HPDE6-E6E7 (cell line): ENCODE measurements at regions not wholly inside any gene's neighbourhood (a gene's known extent, or its start where the extent isn't known, plus 50 kb on each side); places are given as distances from the start of the nearest gene placed in this dataset.

Experiments
- DNase-seq: peaks from one replicate; pipeline ENCODE4 v3.0.0; 2011; ENCODE audit warnings: missing footprints; ENCODE audit errors: extremely low spot score

DNA sequence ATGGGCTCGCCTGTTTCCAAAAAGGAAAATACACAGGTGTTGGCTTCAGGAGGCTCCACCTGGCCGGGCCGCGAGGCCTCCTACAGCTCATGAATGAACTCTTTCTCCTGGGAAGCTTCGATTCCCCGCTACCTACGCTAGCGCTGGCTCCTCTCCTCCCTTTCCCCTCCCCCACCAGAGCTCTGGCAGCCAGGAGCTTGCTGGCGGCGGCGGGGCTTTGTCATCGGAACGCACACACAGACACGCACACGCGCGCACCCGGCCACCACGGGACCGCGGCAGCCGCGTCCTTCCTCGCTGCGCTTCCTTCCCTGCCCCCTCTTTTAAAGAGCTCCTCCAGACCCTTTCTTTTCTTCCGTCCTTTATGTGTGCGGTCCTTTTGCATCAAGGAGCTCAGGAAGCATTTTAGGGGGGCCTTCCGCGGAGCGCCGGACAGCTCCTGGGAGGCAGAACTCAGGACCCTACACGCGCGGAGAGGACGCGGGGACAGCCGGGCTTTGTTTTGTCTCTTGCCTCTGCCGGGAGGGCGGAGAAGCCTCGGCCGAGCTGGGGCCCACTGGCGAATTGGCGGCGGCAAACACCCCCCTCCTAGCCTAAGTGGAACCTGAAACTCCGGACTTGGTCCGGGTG, 70.2 kb upstream of the BCOR start:
- DNase-seq: no peak

DNA sequence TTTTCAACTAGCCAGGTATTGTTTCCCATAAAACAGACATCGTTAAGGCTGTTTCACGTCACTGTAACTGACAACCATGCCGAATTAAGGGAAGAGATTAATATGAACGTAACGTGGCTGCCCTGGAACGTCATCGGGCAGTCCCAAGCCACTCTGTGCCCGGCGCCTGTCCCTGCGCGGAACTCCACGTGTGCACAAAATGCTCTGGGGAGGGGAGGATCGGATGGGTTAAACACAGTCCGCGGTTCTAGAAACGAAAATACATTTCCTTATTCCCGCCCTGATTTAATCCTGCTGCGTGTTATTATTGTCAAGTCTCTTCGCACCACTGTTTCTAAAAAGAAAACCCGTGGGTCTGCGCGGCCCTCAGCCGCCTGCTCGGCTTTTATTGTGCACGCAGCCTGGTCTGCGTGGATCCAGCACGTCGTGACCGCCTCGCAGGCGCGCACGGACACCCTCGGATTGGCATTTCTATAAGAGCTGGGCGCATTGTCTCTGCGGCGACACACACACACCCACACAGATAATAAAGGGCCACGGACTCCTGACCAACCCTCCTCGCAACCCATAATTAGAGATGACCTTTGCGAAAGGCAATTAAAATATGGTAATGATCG, 69.6 kb upstream of the BCOR start:
- DNase-seq: no peak

DNA sequence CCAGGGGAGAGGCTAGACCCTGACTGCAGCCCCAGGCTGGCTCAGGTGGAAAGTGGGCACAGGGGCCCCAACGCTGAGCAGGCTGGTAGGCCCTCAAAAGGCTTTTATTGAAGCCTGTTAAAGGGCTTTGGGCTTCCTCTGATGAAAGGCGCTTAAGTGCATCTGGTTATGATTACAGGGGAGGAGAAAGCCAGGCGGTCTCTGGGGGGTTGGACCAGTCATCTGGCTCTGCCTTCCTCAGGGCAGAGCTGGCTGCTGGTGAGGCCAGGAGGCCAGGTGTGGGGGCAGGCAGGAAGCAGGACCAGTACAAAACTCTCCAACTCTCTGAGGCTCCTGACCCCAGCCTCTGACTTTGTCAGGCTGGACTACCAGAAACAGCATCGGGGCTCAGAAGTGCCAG, 68.8 kb upstream of the BCOR start:
- no peak for DNase-seq

DNA sequence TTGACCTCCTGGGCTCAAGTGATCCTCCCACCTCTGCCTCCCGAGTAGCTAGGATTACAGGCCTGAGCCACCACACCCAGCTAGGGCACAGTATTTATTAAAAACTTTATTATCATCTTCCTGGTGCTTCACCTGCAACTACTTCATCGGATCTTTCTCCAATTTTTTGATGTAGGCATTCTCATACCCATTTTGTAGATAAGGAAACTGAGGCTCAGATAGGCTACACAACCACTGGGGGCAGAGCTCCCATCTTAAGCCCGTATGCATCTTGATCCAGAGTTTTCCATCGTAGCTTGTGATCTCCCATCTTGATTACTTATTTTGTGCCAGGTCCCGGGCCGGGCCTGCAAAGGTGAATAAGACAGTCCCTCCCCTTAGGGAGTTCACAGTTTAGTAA, 68.1 kb upstream of the BCOR start:
- no peak for DNase-seq

DNA sequence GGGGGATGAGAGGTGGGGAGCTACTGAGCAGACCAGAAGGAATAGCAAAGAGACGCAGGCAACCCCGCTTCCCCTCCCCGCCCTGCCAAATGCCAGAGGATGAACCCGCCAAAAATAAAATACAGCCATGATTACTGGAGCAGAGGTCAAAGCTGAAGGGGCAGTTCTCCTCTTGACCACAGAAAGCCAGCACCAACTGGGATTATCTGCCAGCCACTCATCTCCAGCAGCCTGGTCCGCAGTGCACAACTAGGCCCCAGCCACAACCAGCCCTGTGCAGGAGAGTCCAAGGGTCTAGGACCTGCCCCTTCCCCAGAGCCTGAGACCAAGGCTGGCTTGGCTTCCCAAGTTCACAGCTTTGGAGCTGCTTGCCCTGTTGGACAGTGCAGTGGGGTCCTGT, 67.4 kb upstream of the BCOR start:
- no peak for DNase-seq

DNA sequence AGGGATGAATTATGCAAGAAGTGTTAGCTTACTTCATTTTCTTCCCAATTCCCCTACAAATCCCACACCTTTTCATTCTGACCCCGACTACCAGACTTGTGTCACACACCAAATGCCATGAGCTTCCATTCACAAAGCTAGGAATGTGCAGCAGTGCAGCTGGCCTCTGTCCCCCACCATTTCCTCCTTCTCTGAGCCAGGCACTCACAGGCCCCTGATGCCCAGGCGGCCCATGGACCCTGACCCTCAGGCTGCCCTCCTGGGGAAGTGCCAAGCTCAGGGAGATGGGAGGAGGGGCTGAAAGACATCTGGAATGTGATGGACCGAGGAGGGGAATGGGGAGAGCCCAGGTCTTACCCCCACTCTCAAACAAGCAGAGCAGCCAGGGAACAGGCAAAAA, 67.0 kb upstream of the BCOR start:
- no peak for DNase-seq

DNA sequence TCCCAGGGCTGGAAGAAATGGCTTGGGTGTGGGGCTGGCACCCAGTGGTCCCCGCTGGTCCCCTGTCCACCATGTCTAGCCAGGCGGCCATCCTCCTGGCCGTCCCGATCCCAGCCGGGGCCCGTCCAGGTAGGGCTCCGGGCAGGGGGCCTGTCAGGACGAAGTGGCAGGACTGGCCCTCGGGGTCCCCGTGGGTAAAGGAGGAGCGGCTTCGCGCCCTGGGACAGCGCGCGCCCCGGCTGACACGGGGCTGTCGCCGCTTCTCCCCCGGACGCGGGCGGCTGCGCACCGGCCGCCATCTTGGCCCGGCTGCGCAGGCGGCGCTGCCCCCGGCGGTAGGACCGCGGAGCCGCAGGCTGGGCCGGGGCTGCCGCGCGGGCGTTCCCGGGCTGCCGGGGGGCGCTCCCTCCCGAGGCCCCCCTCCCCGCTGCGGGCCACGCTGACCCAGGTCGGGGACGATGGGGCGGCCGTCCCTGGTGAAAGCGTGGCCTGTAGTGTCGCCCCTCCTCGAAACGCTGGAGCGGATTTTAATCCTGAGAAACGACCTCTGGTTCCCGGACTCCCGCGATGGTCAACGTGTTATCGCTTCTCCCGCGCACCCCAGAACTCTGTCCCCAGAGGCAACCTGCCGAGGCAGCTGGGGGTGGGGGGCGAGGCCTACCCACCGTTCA, 60.4 kb upstream of the BCOR start:
- no peak for DNase-seq

DNA sequence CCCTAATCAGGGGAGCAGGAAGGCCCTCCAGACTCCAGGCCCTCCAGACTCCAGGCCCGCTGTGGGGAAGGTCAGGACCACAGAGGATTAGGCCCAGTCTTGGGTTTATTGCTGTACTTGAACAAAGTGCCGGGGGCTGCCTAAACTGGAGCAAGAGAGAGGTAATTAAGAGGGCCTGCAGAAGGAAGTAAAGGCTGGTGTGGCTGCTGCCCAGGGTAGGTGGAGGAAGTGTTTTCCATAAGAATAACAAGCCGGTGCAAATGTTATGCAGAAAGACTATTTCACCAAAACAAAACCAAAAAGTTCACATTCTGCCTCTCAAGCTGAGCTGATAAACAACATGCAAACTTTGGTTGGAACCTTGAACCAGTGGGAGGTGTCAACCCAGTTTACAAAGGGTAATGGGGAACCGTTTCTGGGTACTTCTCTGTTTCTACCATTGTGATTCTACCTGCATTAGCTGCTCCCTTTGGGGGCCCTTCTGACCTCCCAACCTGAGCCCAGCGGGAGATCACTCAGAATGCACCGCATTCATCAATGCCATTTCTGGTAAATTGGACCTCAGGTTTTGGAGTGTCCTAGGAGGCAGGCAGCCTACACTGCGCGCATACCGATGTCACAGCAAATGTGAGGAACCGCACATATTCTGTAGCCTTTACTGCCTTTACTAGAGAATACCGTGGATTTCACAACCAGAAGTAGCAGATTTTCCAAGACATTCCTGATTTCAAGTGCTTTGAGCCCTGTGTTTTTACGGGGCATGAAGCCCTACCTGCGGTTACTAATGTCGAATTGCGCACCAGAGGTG, 59.7 kb upstream of the BCOR start:
- DNase-seq: no peak

DNA sequence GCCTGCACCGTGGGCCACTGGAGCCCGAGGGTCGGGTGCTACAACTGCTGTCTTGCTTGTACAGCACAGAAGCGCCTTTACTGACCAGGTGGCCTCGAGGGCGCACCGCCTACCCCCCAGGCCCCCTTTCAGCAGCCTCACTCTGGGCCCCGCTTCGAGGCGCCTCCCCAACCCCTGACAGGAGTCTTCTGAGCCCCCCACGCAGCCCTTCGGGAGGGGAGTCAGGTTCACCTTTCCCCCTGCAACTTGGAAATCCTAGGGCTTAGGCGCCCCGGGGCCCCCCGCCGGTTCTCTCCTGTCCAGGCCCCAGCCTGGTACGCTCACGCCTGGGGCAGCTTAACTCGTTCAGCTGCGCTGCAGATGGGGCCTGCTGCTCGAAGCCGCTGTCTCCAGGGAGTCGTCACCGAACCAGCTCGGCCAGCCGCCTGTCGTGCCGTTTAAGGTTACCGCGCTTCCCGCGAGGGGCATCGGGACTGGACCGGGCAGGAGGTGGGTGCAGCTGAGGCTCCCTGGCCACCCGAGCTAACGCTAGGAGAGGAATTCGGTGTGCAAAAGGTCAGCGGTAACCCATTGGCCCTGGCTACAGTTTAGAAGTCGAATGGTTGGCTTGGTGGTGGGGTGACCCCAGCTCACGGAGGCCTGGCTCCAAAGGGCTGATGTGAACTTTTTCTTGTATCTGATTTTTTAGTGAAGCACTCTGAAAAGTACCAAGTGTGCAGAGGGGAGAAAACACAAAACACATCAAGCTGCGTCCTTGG, 58.9 kb upstream of the BCOR start:
- DNase-seq: no peak

DNA sequence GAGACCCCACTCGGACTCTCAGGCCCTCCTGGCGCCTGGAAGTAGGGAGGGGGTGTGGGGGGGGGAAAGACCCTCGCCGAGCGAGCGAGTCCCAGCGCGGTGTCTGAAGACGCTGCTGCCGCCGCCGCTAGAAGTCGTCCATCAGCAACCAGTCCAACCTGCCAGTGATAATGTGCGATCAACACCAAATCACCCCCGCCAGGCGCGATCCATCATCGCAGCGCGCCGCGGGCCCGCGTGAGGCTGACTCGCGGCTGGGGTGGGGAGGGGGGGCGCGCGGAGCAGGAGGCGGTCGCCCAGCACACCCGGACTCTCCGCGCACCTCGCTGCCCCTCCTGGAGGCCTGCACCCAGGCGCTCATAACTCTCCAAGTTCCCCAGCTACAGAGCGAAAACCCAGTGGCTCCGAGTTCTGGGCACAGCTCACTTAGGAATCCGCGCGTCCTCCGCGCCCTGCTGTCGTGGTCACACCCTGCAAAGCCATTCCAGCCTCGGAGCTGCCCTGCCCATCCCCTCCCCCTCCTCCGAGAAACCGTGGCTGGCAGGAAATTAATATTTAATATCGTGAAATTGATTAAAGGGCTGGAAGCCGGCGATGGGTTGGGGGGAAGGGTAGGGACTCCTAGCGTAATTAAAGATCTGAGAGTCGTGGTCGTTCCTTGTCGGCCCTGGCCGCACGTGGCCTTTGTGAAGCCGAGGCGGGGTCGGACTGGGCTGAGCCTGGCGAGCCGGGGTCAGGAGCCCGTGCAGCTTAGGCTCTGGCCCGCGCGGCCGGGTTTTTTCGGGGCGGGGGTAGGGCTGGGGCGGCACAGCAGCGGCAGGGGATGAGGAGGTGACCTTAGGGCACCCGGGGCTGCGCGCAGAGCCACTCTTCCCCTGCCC, 58.1 kb upstream of the BCOR start:
- DNase-seq: no peak

DNA sequence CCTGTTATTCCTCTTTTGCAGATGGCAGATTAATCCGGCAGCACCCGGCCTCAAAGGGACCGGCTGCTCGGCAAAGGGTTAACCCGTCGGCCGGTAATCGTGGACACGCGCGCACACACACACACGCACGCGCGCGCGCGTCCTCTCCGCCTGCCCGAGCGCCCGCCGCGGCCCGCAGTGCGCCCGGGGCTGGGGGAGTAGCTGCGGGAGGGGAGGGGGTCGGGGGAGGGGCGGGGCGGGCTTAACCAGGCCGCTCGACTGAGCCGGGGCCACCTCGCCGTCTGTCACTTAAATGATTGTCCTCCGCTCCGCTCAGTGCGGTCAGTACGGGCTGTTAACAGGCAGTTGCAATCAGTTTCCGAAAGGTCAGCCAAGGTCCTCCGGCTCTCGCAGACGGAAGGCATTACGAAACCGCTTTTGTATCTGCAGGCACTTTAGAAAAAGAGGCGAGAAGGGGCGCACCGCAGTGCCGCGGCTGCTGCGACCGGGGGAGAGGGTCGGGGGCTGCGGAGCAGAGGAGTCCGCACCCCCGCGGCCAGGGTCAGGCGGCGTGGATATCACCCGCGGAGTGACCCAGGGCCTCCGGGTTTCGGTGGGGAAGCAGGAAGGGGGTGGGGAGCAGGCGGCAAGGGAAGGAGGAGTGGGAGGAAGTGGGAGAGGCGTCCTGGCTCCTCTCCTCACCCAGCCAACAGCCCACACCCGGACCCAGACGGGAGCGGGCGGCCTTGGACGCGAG, 57.3 kb upstream of the BCOR start:
- DNase-seq: no peak

DNA sequence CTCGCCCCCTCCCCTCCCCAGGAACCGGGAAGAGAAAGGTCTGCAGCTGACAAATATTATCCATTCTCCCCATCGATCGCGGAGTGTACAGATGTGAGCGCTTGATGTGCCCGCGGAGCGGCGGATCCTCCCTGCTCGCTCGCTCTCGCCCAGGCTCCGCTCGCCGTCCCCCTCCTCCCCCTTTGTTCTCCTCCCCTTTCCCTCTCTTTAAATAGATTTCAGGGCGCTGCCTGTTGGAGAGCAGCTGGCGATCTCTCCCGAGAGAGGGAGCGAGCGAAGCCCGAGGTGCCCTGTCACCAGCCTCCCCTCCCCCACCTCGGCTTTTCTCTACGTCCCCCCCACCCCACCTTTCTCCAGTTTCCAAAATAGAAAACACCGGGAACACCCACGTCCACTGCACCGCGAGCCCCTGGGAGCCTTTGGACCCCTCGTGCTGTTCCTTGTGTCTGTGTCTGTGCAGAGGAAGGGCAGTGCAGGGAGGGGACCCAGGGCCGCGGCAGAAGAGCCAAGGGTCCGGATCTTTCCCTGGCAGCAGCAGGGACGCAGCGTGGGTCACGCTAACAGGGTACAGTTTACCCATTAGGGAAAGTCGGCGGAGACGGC, 56.6 kb upstream of the BCOR start:
- no peak for DNase-seq

DNA sequence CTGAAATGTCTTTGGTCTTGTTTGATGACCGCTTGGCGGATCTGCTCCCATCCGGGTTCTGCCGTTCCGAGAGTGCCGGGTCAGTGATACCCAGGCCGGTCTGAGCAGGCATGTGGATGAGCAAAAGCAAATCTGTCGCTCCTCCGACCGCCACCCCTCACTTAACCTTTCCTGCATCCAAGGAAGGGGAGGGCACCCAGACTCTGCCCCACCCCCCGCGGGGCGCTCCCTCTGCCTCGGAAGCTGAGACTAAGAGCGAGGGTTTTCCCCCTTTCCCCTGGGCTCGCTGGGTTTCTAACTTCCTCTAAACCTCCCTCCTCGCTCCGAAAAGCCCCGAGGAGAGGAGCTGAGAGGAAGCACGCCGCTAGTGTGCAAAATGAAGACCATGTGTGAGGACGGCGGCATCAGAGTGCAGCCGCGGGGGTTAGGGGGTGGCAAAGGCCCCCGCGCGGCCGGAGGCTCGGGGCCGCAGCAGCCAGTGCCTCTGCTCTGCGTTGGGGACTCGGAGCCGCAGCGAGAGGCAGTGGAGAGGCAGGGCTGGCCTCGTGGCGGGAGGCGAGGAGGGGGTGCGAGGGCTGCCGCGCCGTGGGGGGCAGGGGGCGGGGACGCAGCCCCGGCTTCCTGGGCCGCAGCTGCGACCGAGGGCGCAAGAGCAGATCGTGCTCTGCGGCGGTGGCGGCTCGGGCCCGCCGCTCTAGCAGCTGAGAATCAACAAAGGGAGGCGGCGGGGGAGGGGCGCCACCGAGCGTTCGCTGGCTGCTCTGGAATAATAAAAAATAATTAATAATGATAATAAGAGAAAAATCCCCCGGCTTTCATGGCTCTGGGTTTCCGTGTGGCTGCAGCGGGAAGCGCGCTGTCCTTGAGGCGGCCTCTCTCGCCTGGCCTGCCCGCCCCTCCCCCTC, 55.8 kb upstream of the BCOR start:
- DNase-seq: no peak

DNA sequence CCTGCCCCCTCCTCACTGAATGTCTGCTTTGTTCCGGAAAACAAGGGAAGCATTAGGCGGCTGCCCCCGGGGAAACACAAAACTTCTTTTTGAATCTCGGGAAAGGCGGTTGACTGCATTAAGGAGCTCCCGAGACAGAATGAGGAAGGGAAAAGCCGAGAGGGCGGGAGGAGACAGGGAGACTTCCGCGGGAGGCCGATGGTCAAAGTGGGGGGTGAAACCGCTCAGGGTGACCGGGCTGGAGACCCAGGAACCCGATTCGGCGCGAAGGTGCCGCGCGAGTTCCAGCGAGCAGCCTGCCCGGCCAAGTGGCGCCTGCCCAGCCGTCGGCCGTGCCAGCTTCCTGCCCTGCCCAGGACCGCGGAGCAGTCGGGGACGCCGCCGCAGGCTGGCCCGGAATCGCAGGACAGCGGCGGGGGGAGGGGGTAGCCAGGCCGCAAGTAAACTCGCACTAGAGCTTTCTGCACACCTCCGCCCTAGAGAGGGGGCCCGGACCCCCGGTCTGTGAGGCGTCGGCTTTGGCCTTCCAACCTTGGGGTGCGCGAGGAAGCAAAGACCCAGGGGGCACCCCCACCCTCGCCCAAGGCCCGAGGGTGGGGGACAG, 55.1 kb upstream of the BCOR start:
- no peak for DNase-seq

DNA sequence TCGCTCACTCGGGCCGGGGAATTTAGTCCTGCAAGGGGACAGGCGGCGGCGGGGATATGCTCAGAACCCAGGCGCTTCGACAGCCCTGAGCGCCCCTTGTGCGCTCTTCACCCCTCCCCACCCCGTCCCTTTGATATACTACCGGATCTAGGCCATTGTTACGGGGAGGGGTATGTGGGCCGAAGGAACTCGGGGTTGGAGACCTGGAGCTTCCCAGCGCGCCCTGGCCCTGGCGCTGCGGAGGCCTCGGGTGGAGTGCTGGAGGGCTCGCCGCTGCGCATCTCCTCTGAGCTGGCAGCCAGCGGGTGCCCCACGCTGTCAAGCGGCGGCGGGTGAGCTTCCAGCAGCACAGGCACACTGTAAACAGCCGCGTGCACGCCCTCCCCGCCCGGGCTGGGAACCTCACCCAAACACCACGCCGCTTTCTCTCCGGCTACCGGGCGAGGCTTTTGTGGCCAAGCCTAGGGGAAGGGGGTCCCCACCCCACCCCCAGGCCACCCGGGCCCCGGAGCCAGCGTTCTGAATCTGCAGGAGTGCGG, 54.5 kb upstream of the BCOR start:
- no peak for DNase-seq

DNA sequence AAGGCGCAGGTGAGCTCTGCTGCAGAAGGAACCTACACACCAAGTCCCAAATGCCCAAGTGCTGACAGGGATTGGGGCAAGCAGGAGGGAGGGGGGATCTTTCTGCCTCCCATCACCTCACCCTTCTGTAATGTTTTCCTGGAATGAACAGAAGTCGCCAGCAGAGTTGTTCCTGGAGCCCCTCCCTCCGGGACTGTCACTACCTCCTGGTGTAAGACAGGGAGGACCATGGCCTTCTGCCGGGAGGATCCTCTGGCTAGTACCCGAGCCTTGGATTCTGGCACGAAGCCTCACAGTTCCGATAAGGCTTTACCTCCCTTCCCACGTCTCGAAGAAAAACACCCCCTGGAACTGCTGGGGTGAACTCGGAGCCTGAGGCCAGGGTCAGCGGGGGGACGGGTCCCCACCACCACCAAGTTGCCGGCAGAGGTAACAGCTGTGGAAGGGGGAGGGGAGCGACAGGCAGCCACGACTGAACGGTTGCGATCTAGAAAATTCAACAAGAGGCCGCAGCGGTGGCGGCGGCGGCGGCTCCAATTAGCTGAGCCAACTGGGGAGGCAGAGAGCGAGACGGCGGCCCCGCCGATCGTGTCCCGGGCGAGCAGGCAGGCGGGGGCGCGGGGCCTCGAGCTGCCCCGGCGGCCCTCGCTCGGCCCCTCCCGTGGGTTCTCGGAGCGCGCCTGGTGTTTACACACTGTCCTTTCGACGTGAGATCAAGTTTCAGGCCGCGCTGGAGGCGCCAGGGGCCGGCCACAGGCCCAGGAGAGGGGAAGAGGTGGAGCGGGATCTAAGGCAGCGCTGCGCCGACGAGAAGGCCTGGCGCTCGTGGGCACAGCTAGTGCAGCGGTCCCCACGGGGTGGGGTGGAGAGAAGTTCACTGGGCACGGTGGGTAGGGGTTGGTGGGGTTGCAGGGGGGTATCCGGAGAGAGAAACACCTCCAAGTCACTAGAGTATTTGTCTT, 53.7 kb upstream of the BCOR start:
- no peak for DNase-seq

DNA sequence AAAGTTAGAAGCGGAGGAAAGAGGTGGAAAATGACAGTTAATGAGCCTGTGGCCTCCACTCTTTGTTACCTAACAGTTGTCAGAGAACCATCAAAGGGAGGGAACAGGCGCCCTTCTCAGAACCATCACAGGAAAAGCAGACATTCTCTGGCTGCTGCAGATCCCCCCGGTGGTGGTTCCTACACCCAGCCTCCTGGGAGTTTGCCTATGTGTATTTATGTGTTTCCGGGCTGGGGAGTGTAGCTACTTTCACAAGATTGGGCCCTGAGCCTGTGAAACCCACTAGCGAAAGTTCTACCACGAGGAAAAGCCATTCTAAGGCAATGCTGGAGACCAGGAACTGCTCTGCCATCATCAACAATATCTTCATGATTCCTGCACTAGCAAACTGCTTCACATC, 52.7 kb upstream of the BCOR start:
- DNase-seq: no peak
